Keratinocyte (primary cell): ENCODE measurements at regions not wholly inside any gene's neighbourhood (a gene's known extent, or its start where the extent isn't known, plus 50 kb on each side); places are given as distances from the start of the nearest gene placed in this dataset.

Experiments
- DNase-seq: peaks from one replicate; pipeline ENCODE4 v3.0.0-alpha.2; 2011; ENCODE audit warnings: low read depth, missing footprints, low spot score
- FAIRE-seq: peaks from 2 replicates; lab custom pipeline; 2011; peaks lifted over from hg19 to GRCh38; lab: Jason Lieb, UNC
- H2AFZ ChIP-seq: 2 replicates; pipeline ENCODE4 v1.6.0; 2012; ENCODE audit warnings: low read length, control low read depth, inconsistent platforms; ENCODE audit not compliant: control insufficient read depth
- H3K27ac ChIP-seq: 2 replicates; pipeline ENCODE4 v1.5.1; 2011; ENCODE audit warnings: low read length; ENCODE audit not compliant: control insufficient read depth, insufficient read depth
- H3K27me3 ChIP-seq: 3 replicates; pipeline ENCODE4 v1.6.0; 2011; ENCODE audit warnings: low read length; ENCODE audit not compliant: control insufficient read depth, insufficient read depth; ENCODE audit errors: extremely low read depth
- H3K36me3 ChIP-seq, 2 experiments: 2 replicates in 1 of 2; 3 replicates in 1 of 2; pipeline ENCODE4 v1.5.1; 2011; ENCODE audit warnings: low read length in 2 of 2, mild to moderate bottlenecking in 1 of 2; ENCODE audit not compliant: control insufficient read depth in 2 of 2, insufficient read depth in 2 of 2; ENCODE audit errors: extremely low read depth in 1 of 2
- H3K4me1 ChIP-seq: 3 replicates; pipeline ENCODE4 v1.5.1; 2011; ENCODE audit warnings: low read length; ENCODE audit not compliant: control insufficient read depth, insufficient read depth; ENCODE audit errors: extremely low read depth
- H3K4me2 ChIP-seq: 3 replicates; pipeline ENCODE4 v1.6.0; 2011; ENCODE audit warnings: low read depth, low read length; ENCODE audit not compliant: control insufficient read depth, insufficient read depth; ENCODE audit errors: extremely low read depth
- H3K4me3 ChIP-seq, 3 experiments: fragments of 200-600 bp in 1 of 3; sonication (generic) in 1 of 3; 2 replicates in 2 of 3; 3 replicates in 1 of 3; pipeline ENCODE4 v1.5.1; 2011 to 2016; ENCODE audit warnings: low read length in 3 of 3, mild to moderate bottlenecking in 3 of 3, control low read depth in 2 of 3, inconsistent platforms in 1 of 3, low read depth in 1 of 3, mixed read lengths in 1 of 3, mixed run types in 1 of 3, moderate library complexity in 1 of 3; ENCODE audit not compliant: control insufficient read depth in 2 of 3, insufficient read depth in 2 of 3; ENCODE audit errors: extremely low read depth in 1 of 3
- H3K79me2 ChIP-seq: 2 replicates; pipeline ENCODE4 v1.6.0; 2012; ENCODE audit warnings: low read length; ENCODE audit not compliant: control insufficient read depth, insufficient read depth
- H3K9ac ChIP-seq: 3 replicates; pipeline ENCODE4 v1.6.0; 2011; ENCODE audit warnings: low read length; ENCODE audit not compliant: control insufficient read depth, insufficient read depth; ENCODE audit errors: extremely low read depth
- H3K9me1 ChIP-seq: 3 replicates; pipeline ENCODE4 v1.6.0; 2011; ENCODE audit warnings: low read length; ENCODE audit not compliant: control insufficient read depth, insufficient read depth; ENCODE audit errors: extremely low read depth
- H3K9me3 ChIP-seq: 2 replicates; pipeline ENCODE4 v1.5.1; 2012; ENCODE audit warnings: low read depth, low read length; ENCODE audit not compliant: control insufficient read depth
- H4K20me1 ChIP-seq: 3 replicates; pipeline ENCODE4 v1.6.0; 2011; ENCODE audit warnings: low read length; ENCODE audit not compliant: control insufficient read depth, insufficient read depth; ENCODE audit errors: extremely low read depth
- CTCF ChIP-seq, 3 experiments: IDR thresholded peaks in 1 of 3; conservative IDR thresholded peaks in 1 of 3; optimal IDR thresholded peaks in 1 of 3; 2 replicates in 2 of 3; 3 replicates in 1 of 3; pipeline versions ENCODE3 to v1.5.1; 2011; ENCODE audit warnings: low read length in 3 of 3, mild to moderate bottlenecking in 3 of 3, moderate library complexity in 2 of 3, control low read depth in 1 of 3, inconsistent platforms in 1 of 3; ENCODE audit not compliant: insufficient read depth in 2 of 3; ENCODE audit errors: extremely low read depth in 1 of 3
- EZH2 ChIP-seq: IDR thresholded peaks from one replicate; pipeline ENCODE4 v1.6.1; 2012; ENCODE audit warnings: inconsistent platforms, mild to moderate bottlenecking, low read length, moderate library complexity
- dilution Hi-C: fragments of 300-500 bp; cut with MboI; formaldehyde crosslinking; loops from one replicate; pipeline ENCODE4 v1.7.0; 2020; ENCODE audit warnings: low sequenced_read_pairs; ENCODE audit not compliant: extremely low pct_ligation_motif_present

- Histone ChIP-seq H3K4me2 (no peak overlapping the region), H3K4me1 (no peaks in the 10 kb centered on the region), H3K36me3 (no peaks in the 10 kb centered on the region), H3K9me1 (no peaks in the 10 kb centered on the region), H4K20me1 (no peaks in the 10 kb centered on the region), H3K79me2 (no peaks in the 10 kb centered on the region), H3K27ac (no peak overlapping the region), H3K9ac (no peak overlapping the region), H3K9me3 (no peaks in the 10 kb centered on the region), H3K4me3 (no peak overlapping the region), H3K27me3 (no peaks in the 10 kb centered on the region), H2AFZ (no peak overlapping the region)
- no peak for DNase-seq
- TF ChIP-seq EZH2 (no peak), CTCF (optimal IDR thresholded peaks at IDR 0.05 in 1 of 3, IDR thresholded peaks at IDR 0.05 in 1 of 3, conservative IDR thresholded peaks at IDR 0.05 in 1 of 3; ENCODE audit: extremely low read depth in 1 of 3, insufficient read depth in 2 of 3, low read length in 3 of 3) (no peak)
- FAIRE-seq = no peak
- dilution Hi-C loops = no loop called here
Observed at GRCh38 chr13:107730813-107731212, 484.5 kb downstream of the LIG4 start.

GRCh38 chr13:107721125-107721869, 494.0 kb downstream of the LIG4 start:
- Histone ChIP-seq H3K27me3 (no peaks in the 10 kb centered on the region), H3K36me3 (no peaks in the 10 kb centered on the region), H3K27ac (no peak overlapping the region), H4K20me1 (no peaks in the 10 kb centered on the region), H3K4me2 (no peak overlapping the region), H3K79me2 (no peaks in the 10 kb centered on the region), H3K9me1 (no peaks in the 10 kb centered on the region), H3K4me1 (no peaks in the 10 kb centered on the region), H2AFZ (no peak overlapping the region), H3K9me3 (peaks cover 5% of the 10 kb centered on the region), H3K9ac (no peak overlapping the region), H3K4me3 (no peak overlapping the region)
- DNase-seq = no peak
- FAIRE-seq = no peak
- no peak for TF ChIP-seq CTCF (optimal IDR thresholded peaks at IDR 0.05 in 1 of 3, IDR thresholded peaks at IDR 0.05 in 1 of 3, conservative IDR thresholded peaks at IDR 0.05 in 1 of 3; ENCODE audit: extremely low read depth in 1 of 3, insufficient read depth in 2 of 3, low read length in 3 of 3)
- no peak for TF ChIP-seq EZH2
- dilution Hi-C loops = no loop called here
